22Rv1 (cell line): ENCODE measurements at regions not wholly inside any gene's neighbourhood (a gene's known extent, or its start where the extent isn't known, plus 50 kb on each side); places are given as distances from the start of the nearest gene placed in this dataset.

Experiments
- ZFX ChIP-seq: fragments of 450-650 bp; IDR thresholded peaks from 2 replicates; pipeline ENCODE4 v1.6.1; 2017; ENCODE audit warnings: antibody characterized with exemption, borderline replicate concordance
- TF ChIP-seq, protein P1 (sequence below): fragments of 450-650 bp; IDR thresholded peaks from 2 replicates; pipeline ENCODE4 v1.5.1; 2017; ENCODE audit warnings: mild to moderate bottlenecking

DNA sequence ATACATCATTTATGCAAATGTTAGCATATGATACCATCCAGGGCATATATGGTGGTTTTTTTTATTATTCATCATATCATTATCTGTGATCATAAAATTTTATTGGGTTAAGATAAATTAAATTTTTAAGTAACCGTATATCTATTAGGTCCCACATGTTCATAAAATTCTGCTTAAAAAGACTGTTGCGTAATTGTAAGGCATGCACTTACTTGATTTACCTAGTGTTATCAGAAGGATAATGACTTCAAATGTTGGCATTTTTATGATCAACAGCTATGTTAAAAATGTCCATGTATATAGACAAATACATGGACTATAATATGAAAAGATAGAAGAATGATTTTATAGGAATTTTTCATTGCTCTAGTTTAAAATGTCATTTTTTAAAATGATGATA, 1625.5 kb upstream of the CELF4 start:
- TF ChIP-seq, protein P1, sequence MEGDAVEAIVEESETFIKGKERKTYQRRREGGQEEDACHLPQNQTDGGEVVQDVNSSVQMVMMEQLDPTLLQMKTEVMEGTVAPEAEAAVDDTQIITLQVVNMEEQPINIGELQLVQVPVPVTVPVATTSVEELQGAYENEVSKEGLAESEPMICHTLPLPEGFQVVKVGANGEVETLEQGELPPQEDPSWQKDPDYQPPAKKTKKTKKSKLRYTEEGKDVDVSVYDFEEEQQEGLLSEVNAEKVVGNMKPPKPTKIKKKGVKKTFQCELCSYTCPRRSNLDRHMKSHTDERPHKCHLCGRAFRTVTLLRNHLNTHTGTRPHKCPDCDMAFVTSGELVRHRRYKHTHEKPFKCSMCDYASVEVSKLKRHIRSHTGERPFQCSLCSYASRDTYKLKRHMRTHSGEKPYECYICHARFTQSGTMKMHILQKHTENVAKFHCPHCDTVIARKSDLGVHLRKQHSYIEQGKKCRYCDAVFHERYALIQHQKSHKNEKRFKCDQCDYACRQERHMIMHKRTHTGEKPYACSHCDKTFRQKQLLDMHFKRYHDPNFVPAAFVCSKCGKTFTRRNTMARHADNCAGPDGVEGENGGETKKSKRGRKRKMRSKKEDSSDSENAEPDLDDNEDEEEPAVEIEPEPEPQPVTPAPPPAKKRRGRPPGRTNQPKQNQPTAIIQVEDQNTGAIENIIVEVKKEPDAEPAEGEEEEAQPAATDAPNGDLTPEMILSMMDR, result no peak
- no peak for TF ChIP-seq ZFX
